T-helper 17 cell (primary cell): ENCODE measurements at regions not wholly inside any gene's neighbourhood (a gene's known extent, or its start where the extent isn't known, plus 50 kb on each side); places are given as distances from the start of the nearest gene placed in this dataset.

ENCODE experiments used
- ATAC-seq: fragments of 150-1000 bp; cut with Tn5 transposase; 2 replicates; pipeline ENCODE4 v1.10.0; 2021; ENCODE audit warnings: mild to moderate bottlenecking, moderate library complexity
- DNase-seq, 3 donors: peaks; one replicate each; pipeline versions ENCODE4 v3.0.0 to v3.0.0-alpha.2; 2020 to 2021
- H3K9me3 ChIP-seq: one replicate; pipeline ENCODE4 v1.7.0; 2013; ENCODE audit warnings: low read length, mild to moderate bottlenecking; ENCODE audit not compliant: control insufficient read depth, poor library complexity, severe bottlenecking
- H3K27ac Mint-ChIP-seq: one replicate; pipeline ENCODE4 v1.8.0; 2022; ENCODE audit warnings: mild to moderate bottlenecking, moderate library complexity, mixed read lengths
- H3K27me3 Mint-ChIP-seq: one replicate; pipeline ENCODE4 v1.8.0; 2022; ENCODE audit warnings: mixed read lengths
- H3K36me3 Mint-ChIP-seq: one replicate; pipeline ENCODE4 v1.8.0; 2022; ENCODE audit warnings: low read depth, mixed read lengths
- H3K4me1 Mint-ChIP-seq: one replicate; pipeline ENCODE4 v1.8.0; 2022; ENCODE audit warnings: mild to moderate bottlenecking, mixed read lengths
- H3K4me3 Mint-ChIP-seq: one replicate; pipeline ENCODE4 v1.8.0; 2022; ENCODE audit warnings: mild to moderate bottlenecking, moderate library complexity, mixed read lengths

DNA sequence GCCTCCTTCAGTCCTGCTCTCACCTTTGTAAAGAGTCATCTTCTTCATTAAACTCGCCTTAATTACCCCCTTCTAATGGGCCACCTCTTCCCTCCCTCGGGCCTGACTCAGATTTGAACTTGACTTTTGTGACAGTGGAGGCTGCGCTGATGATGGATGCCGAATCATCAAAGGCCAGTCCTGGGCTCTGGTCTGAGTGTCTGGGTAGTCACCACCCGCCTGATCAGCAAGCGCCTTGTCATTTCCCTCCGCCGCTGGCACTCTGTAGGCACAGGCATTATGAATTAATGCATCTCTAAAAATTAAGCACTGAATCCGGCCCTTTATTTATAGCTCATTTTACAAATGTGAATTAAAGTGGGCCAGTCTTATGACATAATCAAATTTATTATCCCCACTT, 116.7 kb upstream of the PROK2 start:
- H3K9me3 ChIP-seq: no peaks in the 10 kb centered on the region
- ATAC-seq (no peak), DNase-seq (no peak)
- Mint-ChIP-seq H3K27me3 (peaks cover 45% of the 10 kb centered on the region), H3K4me1 (peaks cover 5% of the 10 kb centered on the region), H3K4me3 (no peak overlapping the region), H3K36me3 (no peaks in the 10 kb centered on the region), H3K27ac (no peak overlapping the region)

DNA sequence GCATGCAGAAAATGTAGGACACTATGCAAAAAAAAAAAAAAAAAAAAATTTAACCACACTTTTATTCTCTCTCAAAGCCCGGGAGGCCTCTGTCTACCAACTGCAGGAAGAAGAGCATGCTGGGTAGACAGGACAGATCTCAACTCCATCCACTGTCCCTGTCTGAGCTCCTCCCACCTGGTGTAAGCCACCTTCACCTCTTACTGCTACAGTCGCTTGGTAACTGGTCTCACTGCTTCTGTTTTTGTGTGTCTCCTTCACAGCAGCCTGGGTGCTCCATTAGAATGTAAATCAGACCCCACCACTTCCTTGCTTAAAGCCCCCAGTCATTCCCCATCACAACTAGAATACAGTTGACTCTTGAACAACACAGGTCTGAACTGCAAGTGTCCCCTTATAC, 115.1 kb upstream of the PROK2 start:
- ATAC-seq: no peak
- no peaks in the 10 kb centered on the region for H3K9me3 ChIP-seq
- Mint-ChIP-seq H3K27ac (no peak overlapping the region), H3K27me3 (peaks cover 49% of the 10 kb centered on the region), H3K4me1 (no peaks in the 10 kb centered on the region), H3K36me3 (no peaks in the 10 kb centered on the region), H3K4me3 (no peak overlapping the region)
- DNase-seq: no peak

DNA sequence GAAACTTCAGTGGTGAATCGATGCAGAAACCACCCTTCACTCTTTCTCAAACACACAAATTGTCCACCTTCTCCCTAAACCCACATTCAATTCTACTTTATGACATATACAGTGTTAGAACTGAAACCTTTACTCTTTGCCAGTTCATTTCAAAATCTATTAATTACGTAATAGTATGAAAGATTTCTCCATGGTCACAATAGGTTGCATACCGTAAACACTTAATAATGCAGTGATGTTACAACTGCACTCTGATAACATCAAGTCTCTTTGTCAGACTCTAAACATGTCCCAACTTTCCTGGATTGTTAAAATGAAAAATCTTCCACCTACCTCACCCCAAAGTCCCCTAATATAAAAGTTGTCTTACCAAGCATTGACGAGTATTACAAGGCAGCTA, 111.8 kb upstream of the PROK2 start:
- no peaks in the 10 kb centered on the region for H3K9me3 ChIP-seq
- peaks cover 48% of the 10 kb centered on the region for H3K27me3 Mint-ChIP-seq
- H3K27ac Mint-ChIP-seq: no peak overlapping the region
- H3K36me3 Mint-ChIP-seq: no peaks in the 10 kb centered on the region
- H3K4me3 Mint-ChIP-seq: no peak overlapping the region
- DNase-seq (no peak), ATAC-seq (no peak)
- no peaks in the 10 kb centered on the region for H3K4me1 Mint-ChIP-seq

DNA sequence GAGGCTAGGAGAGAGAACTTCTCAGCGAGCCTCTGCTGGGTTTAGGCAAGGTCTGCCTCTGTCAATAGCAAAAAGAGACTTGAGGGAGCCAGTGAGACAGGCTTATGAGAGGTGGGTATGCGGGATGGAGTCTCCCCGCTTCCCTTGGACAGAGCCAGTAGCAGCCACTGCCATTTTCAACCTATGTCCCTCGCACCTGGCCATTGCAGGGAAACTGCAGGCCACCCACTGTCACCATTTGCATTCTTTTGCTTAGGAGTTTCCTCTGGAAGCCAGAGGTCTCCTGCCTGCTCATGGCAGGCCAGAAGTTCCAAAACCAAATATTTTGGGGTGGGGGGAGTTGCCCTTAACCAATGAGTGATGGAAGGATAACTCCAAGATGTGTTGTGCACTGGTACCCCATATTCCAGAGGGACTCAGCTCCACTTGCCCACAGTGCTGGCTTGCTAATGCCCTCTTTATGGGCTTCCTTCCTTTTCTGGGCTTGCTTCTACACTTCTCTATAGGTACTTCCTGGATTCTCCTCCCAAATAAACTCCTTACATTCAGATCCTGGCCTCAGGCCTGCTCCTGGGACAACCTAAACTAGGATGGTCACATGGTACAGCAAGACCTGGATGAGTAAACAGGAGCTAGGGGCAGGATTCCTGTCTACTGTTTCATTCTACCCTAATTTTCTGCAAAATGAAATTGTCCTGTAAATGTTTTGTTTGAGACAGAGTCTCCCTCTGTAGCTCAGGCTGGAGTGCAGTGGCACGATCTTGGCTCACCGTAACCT, 108.9 kb upstream of the PROK2 start:
- peaks cover 46% of the 10 kb centered on the region for H3K27me3 Mint-ChIP-seq
- H3K27ac Mint-ChIP-seq: no peak overlapping the region
- ATAC-seq: no peak
- no peak for DNase-seq
- no peaks in the 10 kb centered on the region for H3K9me3 ChIP-seq
- H3K36me3 Mint-ChIP-seq: no peaks in the 10 kb centered on the region
- H3K4me1 Mint-ChIP-seq: no peaks in the 10 kb centered on the region
- H3K4me3 Mint-ChIP-seq: no peak overlapping the region

DNA sequence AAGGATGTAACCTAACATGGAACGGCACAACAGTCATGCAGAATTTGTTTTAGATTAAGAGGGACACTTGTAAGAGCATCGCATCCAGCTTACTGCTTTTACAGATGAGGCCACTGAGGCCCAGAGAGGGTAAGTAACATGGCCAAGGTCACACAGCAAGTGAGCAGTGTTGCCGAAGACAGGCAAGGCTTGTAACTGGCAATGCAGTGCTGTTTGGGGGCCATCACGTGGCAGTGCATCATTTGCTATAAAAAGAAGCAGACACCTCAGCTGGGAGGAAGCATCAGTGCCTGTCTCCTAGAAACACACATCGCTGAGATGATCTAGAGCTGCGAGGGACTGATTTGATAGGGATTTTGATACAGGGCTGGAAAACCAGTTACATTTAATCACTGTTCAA, 108.2 kb upstream of the PROK2 start:
- Mint-ChIP-seq H3K27ac (no peak overlapping the region), H3K27me3 (peaks cover 45% of the 10 kb centered on the region), H3K4me1 (peaks cover under 1% of the 10 kb centered on the region), H3K36me3 (no peaks in the 10 kb centered on the region), H3K4me3 (no peak overlapping the region)
- H3K9me3 ChIP-seq: no peaks in the 10 kb centered on the region
- no peak for DNase-seq
- ATAC-seq: no peak

DNA sequence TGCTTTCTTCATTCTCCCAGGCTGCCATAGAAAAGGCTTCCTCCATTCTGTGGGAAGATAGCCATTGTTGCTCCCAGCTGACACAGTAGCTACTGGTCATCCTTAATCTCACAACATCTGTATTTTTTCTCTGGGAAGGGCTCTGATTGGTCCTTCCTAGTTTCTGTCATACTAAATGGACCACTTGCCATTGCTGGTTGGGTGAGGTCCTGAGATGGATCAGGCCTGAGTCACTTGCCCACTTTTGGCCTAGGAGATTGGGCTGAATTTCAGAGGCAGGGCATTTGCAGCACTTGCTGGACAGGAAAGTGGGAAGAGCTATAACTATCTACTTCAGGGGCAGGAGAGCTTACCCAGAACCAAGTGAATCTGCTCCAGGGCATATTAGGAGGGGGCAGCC, 106.5 kb upstream of the PROK2 start:
- DNase-seq (no peak), ATAC-seq (no peak)
- H3K27ac Mint-ChIP-seq: no peak overlapping the region
- H3K4me3 Mint-ChIP-seq: no peak overlapping the region
- H3K36me3 Mint-ChIP-seq: no peaks in the 10 kb centered on the region
- H3K9me3 ChIP-seq: no peaks in the 10 kb centered on the region
- peaks cover 5% of the 10 kb centered on the region for H3K4me1 Mint-ChIP-seq
- peaks cover 46% of the 10 kb centered on the region for H3K27me3 Mint-ChIP-seq

DNA sequence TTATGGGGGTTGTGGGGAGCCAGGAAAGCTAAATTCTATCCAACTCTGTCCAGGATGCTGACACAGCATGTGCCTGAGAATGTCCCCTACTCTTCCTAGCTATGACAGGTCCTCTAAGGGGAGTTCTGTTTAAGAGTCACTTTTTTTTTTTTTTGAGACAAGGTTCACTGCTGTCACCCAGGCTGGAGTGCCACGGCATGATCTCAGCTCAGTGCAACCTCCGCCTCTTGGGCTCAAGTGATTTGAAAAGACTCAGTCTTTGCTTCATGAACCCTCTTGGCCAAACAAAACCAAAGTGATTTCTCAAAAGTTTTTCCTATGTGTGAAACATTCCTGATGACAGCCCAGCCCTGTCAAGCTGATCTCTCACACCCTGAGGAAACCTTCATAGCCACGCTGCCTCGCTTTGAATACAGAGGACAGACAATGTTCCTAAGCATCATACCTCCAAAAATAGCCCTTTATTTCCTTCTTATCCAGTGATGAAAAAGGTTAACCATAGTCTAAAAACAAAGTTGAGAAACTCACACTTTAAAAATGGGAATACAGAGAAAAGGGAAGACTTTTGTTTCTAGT, 105.5 kb upstream of the PROK2 start:
- no peak overlapping the region for H3K4me3 Mint-ChIP-seq
- H3K36me3 Mint-ChIP-seq: no peaks in the 10 kb centered on the region
- no peaks in the 10 kb centered on the region for H3K9me3 ChIP-seq
- H3K27ac Mint-ChIP-seq: no peak overlapping the region
- H3K4me1 Mint-ChIP-seq: peaks cover 5% of the 10 kb centered on the region
- DNase-seq (no peak), ATAC-seq (no peak)
- H3K27me3 Mint-ChIP-seq: peaks cover 50% of the 10 kb centered on the region

DNA sequence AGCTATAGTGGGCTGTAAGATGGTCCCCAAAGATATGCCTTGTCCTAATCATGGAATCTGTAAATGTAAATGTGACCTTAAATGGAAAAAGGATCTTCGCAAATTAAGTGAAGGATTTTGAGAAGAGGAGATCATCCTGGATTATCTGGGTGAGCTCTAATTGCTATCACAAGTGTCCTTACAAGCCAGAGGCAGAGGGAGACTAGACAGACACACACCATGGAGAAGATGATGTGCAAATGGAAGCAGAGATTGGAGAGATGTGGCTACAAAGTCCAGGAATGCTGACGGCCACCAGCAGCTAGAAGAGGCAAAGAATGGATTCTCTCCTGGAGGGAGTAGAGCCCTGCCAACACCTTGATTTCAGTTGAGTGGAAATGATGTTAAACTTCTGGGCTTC, 102.3 kb upstream of the PROK2 start:
- Mint-ChIP-seq H3K36me3 (no peaks in the 10 kb centered on the region), H3K27ac (no peak overlapping the region), H3K27me3 (peaks cover 56% of the 10 kb centered on the region), H3K4me3 (no peak overlapping the region), H3K4me1 (peaks cover 5% of the 10 kb centered on the region)
- ATAC-seq (no peak), DNase-seq (no peak)
- H3K9me3 ChIP-seq: no peaks in the 10 kb centered on the region

DNA sequence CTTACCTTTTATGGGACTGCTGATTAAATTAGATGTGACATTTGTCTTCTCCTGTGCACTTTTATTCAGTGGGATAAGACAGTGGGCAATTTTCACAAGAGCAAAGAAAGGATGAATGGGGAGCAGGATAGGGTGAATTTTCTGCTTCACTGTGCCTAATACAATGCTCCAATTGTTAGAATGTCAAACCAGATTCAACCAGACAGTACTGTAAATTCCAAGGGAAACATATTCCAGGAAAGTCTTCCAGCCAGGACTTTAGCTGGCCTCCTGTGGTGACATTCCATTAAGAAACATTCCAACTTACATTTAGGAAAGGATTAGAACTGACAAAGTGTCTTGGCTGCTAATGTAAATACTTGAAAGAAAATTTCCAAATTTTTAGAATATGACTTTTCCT, 100.1 kb upstream of the PROK2 start:
- H3K36me3 Mint-ChIP-seq: peaks cover 2% of the 10 kb centered on the region
- H3K27me3 Mint-ChIP-seq: peaks cover 71% of the 10 kb centered on the region
- DNase-seq (no peak), ATAC-seq (no peak)
- no peak overlapping the region for H3K4me3 Mint-ChIP-seq
- H3K9me3 ChIP-seq: no peaks in the 10 kb centered on the region
- H3K4me1 Mint-ChIP-seq: peaks cover 5% of the 10 kb centered on the region
- H3K27ac Mint-ChIP-seq: no peak overlapping the region

DNA sequence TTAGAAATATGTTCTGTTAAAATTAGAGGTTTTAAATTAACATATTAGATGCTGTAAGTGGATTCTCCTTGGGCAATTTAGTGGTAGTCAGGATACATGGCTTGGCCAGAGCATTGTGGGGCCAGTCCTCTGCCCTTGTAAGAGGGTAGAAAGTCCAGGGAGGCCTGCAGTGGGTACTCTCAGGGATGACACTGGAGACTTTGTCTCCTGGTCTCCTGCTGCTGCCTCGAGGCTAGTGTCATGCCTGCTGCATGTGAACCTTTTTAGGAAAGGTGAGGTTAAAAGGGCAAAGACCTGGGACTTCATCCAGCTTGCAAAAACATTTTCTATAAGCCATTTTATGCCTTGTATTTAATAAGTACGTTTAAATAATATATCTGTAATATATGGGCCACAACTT, 96.8 kb upstream of the PROK2 start:
- ATAC-seq (no peak), DNase-seq (no peak)
- peaks cover 2% of the 10 kb centered on the region for H3K36me3 Mint-ChIP-seq
- no peak overlapping the region for H3K4me3 Mint-ChIP-seq
- H3K27me3 Mint-ChIP-seq: peaks cover 70% of the 10 kb centered on the region
- H3K9me3 ChIP-seq: no peaks in the 10 kb centered on the region
- no peak overlapping the region for H3K27ac Mint-ChIP-seq
- H3K4me1 Mint-ChIP-seq: peaks cover 2% of the 10 kb centered on the region

DNA sequence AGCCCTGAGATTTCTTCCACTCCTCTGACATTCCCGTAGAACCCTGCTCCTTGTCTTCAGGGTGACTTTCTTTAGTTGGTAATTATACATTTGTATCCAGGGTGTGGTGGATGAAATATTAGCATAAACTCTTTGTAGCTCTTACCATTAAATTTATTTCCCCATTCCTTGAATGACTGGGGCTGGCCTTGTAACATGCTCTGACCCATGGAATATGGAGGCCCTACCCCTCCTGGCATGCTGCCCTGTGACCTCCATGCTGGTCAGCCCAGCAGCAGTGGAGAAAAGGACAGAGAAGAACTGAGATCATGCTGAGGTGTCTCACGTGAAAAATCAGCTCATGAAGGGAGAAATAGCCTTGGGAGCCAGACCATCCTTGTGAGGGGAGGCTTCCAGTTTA, 96.1 kb upstream of the PROK2 start:
- peaks cover 2% of the 10 kb centered on the region for H3K36me3 Mint-ChIP-seq
- H3K4me3 Mint-ChIP-seq: no peak overlapping the region
- H3K4me1 Mint-ChIP-seq: peaks cover 4% of the 10 kb centered on the region
- no peak for ATAC-seq
- H3K27ac Mint-ChIP-seq: no peak overlapping the region
- H3K9me3 ChIP-seq: no peaks in the 10 kb centered on the region
- DNase-seq: no peak
- peaks cover 65% of the 10 kb centered on the region for H3K27me3 Mint-ChIP-seq

DNA sequence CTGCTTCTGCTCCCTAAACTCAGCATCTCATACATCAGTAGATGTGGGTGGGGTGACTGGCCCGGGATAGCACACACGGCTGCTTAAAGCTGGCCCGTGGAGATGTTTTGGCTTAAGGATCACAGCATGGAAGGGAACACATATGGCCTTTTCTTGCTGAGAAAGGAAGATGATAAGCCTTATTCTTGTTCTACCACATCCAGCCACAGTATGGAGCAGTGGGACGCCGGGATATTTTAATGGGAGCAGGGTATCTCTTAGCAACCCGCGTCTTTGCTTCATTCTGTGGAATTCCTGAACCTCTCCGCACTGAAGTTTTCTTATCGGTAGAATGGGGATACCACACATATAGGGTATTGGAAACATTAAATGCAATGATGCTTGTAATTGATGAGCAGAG, 94.1 kb upstream of the PROK2 start:
- Mint-ChIP-seq H3K27ac (no peak overlapping the region), H3K4me3 (no peak overlapping the region), H3K4me1 (peaks cover 8% of the 10 kb centered on the region), H3K27me3 (peaks cover 53% of the 10 kb centered on the region), H3K36me3 (peaks cover 2% of the 10 kb centered on the region)
- ATAC-seq (no peak), DNase-seq (no peak)
- H3K9me3 ChIP-seq: no peaks in the 10 kb centered on the region

DNA sequence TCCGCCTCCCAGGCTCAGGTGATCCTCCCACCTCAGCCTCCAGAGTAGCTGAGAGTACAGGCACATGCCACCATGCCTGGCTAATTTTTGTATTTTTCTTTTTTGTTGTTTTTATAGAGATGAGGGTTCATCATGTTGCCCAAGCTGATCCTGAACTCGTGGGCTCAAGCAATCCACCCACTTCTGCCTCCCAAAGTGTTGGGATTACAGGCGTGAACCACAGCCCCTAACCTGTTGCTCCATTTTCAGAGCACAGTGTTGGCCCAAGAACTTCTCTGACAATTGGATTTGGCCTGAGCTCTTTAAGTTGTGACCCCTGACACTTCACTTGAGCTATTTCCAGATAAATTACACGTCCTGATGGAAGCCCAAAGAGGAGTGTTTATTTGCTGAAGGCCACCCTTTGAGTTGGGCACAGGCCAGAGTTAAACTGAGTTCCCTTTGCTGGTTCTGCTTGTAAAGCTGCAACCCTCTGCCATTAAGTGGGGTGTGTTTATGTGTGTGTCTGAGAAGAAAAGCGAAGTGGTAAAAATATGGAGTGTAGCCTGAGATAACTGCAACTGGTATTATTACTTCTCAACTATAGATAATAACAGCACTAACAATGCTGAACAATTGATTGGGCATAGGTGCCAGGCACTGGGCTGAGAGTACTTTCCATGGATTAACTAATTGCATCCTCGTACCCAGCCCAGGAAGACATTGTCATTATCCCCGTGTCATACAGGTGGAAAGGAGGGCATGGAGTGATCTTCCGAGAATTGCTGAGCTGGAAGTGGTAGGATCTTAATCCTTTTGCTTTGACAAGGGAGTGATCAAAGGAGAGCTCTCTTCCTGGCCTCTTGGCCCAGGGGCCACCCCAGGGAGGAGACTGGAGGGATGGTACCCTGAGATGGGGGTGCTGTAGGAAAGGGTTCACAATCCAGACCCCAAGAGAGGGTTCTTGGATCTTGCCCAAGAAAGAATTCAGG, 91.5 kb upstream of the PROK2 start:
- Mint-ChIP-seq H3K27me3 (peaks cover 31% of the 10 kb centered on the region), H3K36me3 (peaks cover 2% of the 10 kb centered on the region), H3K4me3 (no peak overlapping the region), H3K27ac (no peak overlapping the region), H3K4me1 (peaks cover 19% of the 10 kb centered on the region)
- H3K9me3 ChIP-seq: no peaks in the 10 kb centered on the region
- ATAC-seq: no peak
- DNase-seq: no peak
